IPS-18a (cell line): ENCODE measurements at regions not wholly inside any gene's neighbourhood (a gene's known extent, or its start where the extent isn't known, plus 50 kb on each side); places are given as distances from the start of the nearest gene placed in this dataset.
"Not testable (repeated sequence)": the region's sequence is repeated elsewhere in the genome, so short reads cannot be mapped to it uniquely, and the experiment has no call there.

ENCODE experiments used
- H3K27ac ChIP-seq: one replicate; pipeline ENCODE4 v1.5.1; 2013; ENCODE audit warnings: low read length
- H3K27me3 ChIP-seq: one replicate; pipeline ENCODE4 v1.6.1; 2013; ENCODE audit warnings: mild to moderate bottlenecking, low read length; ENCODE audit not compliant: control insufficient read depth, insufficient read depth
- H3K36me3 ChIP-seq: one replicate; pipeline ENCODE4 v1.6.1; 2013; ENCODE audit warnings: low read depth, low read length; ENCODE audit not compliant: control insufficient read depth
- H3K4me1 ChIP-seq: one replicate; pipeline ENCODE4 v1.6.1; 2013; ENCODE audit warnings: low read depth, low read length; ENCODE audit not compliant: control insufficient read depth
- H3K4me3 ChIP-seq: one replicate; pipeline ENCODE4 v1.5.1; 2013; ENCODE audit warnings: low read length
- H3K9ac ChIP-seq: one replicate; pipeline ENCODE4 v1.6.1; 2013; ENCODE audit warnings: mild to moderate bottlenecking, low read length, moderate library complexity
- H3K9me3 ChIP-seq: one replicate; pipeline ENCODE4 v1.6.1; 2013; ENCODE audit warnings: low read depth, low read length; ENCODE audit not compliant: control insufficient read depth

DNA sequence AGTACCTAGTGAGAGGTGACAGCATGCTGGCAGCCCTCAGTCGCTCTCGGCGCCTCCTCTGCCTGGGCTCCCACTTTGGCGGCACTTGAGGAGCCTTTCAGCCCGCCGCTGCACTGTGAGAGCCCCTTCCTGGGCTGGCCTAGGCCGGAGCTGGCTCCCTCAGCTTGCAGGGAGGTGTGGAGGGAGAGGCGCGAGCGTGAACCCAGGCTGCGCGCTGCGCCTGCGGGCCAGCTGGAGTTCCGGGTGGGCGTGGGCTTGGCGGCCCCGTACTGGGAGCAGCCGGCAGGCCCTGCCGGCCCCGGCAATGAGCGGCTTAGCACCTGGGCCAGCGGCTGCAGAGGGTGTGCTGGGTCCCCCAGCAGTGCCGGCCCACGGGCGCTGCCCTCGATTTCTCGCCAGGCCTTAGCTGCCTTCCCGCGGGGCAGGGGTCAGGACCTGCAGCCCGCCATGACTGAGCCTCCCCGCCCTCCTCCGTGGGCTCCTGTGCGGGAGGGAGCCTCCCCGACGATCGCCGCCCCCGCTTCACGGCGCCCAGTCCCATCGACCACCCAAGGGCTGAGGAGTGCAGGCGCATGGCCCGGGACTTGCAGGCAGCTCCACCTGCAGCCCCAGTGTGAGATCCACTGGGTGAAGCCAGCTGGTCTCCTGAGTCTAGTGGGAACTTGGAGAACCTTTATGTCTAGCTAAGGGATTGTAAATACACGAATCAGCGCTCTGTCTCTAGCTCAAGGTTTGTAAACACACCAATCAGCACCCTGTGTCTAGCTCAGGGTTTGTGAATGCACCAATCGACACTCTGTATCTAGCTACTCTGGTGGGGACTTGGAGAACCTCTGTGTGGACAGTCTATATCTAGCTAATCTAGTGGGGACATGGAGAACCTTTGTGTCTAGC is 1579.2 kb downstream of the SI start:
- not testable (repeated sequence) for H3K4me3 ChIP-seq, H3K27me3 ChIP-seq, H3K4me1 ChIP-seq, H3K9me3 ChIP-seq, H3K9ac ChIP-seq, H3K27ac ChIP-seq, H3K36me3 ChIP-seq

DNA sequence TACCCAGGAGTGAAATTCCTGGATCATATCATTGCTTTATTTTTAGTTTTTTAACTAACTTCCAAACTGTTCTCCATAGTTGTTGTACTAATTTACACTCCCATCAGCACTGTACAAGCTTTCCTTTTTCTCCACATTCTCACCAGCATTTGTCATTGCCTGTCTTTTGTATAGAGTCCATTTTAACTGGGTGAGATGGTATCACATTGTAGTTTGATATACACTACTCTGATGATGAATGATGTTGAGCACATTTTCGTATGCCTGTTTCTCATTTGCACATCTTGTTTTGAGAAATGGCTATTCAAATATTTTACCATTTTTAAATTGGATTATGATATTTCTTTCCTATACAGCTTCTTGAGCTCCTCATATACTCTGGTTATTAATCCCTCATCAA is 1586.6 kb downstream of the SI start:
- Histone ChIP-seq H3K27me3 (no peaks in the 10 kb centered on the region), H3K4me3 (no peak overlapping the region), H3K9ac (no peak overlapping the region), H3K9me3 (no peaks in the 10 kb centered on the region), H3K4me1 (no peaks in the 10 kb centered on the region), H3K36me3 (no peaks in the 10 kb centered on the region), H3K27ac (no peak overlapping the region)

DNA sequence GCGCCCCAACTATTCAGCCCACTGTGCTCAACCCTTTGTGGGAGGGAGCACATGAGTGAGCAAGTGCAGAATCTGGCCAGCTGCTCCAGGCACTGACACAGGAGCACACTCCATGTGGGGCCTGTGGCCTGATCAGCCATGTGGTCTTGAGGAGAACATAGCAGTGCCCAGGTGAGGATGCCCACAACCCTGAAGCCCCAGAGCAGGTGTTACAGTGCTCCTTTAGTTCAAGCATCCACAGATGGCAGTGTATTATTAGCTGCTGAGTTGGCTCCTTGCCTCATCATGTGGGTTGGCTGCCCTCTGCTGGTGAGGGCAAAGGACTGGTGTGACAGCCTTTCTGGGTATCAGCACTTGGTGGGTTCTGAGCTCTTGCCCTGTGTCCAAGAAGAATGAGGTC is 1588.2 kb downstream of the SI start:
- no peaks in the 10 kb centered on the region for H3K36me3 ChIP-seq
- H3K4me1 ChIP-seq, result no peaks in the 10 kb centered on the region
- no peaks in the 10 kb centered on the region for H3K27me3 ChIP-seq
- H3K27ac ChIP-seq, result no peak overlapping the region
- no peaks in the 10 kb centered on the region for H3K9me3 ChIP-seq
- no peak overlapping the region for H3K4me3 ChIP-seq
- H3K9ac ChIP-seq, result no peak overlapping the region

DNA sequence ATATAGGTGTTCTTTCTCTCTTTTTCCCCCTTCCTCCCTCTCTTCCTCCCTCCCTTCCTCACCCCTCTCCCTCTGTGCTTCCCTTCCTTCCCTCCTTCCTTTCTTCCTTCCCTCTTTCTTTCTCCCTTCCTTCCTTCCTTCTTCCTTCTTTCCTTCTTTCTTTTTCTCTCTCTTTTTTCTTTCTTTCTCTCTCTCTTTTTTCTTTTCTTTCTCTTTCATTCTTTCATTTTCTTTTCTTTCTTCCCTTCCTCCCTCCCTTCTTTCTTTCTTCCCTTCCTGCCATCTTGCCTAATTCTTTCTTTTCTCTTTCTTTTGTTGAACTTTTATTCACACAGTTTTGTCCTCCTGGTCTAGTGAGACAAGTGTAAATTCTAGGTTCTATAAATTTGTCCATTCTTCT is 1595.6 kb downstream of the SI start:
- Histone ChIP-seq H3K9me3 (no peaks in the 10 kb centered on the region), H3K36me3 (no peaks in the 10 kb centered on the region), H3K27me3 (no peaks in the 10 kb centered on the region), H3K4me3 (no peak overlapping the region), H3K27ac (no peak overlapping the region), H3K9ac (no peak overlapping the region), H3K4me1 (no peaks in the 10 kb centered on the region)

DNA sequence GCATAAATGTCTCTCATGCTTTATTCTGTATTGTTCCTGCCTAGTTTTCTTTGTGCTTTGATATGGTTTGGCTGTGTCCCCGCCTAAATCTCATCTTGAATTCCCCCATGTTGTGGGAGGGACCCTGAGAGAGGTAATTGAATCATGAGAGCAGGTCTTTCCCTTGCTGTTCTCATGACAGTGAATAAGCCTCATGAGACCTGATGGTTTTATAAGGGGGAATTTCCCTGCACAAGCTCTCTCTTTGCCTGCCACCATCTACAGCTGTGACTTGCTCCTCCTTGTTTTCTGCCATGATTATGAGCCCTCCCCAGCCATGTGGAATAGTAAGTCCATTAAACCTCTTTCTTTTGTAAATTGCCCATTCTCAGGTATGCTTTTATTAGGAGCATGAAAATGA is 1596.6 kb downstream of the SI start:
- no peak overlapping the region for H3K27ac ChIP-seq
- no peaks in the 10 kb centered on the region for H3K36me3 ChIP-seq
- H3K9me3 ChIP-seq, result no peaks in the 10 kb centered on the region
- H3K27me3 ChIP-seq, result no peaks in the 10 kb centered on the region
- H3K4me1 ChIP-seq, result no peaks in the 10 kb centered on the region
- H3K4me3 ChIP-seq, result no peak overlapping the region
- no peak overlapping the region for H3K9ac ChIP-seq

DNA sequence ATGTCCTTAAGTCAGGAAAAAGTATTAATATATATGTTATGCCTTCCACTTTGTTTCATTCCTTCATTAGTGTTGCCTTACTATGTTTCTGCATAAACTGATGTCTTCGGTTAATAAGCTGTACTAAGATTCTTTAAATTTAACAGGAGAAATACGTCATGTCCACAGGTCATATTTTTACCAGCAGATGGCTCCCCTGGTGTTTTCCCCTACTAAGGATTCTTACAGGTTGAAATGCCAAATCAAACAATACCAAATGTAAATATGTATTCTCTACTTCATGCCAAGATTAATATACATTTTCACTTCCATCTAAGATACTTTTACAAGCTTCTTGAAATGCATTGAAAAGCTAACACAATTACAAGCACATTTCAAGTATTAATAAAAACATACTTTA is 1602.1 kb downstream of the SI start:
- H3K27ac ChIP-seq, result no peak overlapping the region
- H3K9ac ChIP-seq, result no peak overlapping the region
- no peaks in the 10 kb centered on the region for H3K27me3 ChIP-seq
- H3K4me3 ChIP-seq, result no peak overlapping the region
- H3K36me3 ChIP-seq, result no peaks in the 10 kb centered on the region
- H3K4me1 ChIP-seq, result no peaks in the 10 kb centered on the region
- peaks cover 3% of the 10 kb centered on the region for H3K9me3 ChIP-seq

DNA sequence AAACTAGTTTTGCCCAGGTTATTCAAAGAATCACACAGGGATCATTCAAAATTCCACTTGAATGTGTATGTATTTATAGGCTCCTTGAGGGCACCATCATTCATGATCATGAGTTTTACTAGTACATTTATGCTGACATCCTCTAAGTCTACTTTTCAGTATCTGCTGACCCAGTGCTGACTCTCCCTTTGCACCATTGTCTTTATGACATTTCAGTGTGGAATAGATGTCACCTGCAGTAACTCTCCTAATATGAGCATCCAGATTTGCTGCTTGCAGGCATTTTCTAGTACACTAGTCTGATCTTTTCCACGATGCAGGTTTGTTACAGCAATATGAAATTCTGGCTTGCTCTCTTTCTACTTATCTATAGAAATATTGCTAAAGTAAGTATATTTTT is 1603.5 kb downstream of the SI start:
- Histone ChIP-seq H3K4me1 (no peaks in the 10 kb centered on the region), H3K4me3 (no peak overlapping the region), H3K9ac (no peak overlapping the region), H3K36me3 (no peaks in the 10 kb centered on the region), H3K9me3 (peaks cover 3% of the 10 kb centered on the region), H3K27me3 (no peaks in the 10 kb centered on the region), H3K27ac (no peak overlapping the region)

DNA sequence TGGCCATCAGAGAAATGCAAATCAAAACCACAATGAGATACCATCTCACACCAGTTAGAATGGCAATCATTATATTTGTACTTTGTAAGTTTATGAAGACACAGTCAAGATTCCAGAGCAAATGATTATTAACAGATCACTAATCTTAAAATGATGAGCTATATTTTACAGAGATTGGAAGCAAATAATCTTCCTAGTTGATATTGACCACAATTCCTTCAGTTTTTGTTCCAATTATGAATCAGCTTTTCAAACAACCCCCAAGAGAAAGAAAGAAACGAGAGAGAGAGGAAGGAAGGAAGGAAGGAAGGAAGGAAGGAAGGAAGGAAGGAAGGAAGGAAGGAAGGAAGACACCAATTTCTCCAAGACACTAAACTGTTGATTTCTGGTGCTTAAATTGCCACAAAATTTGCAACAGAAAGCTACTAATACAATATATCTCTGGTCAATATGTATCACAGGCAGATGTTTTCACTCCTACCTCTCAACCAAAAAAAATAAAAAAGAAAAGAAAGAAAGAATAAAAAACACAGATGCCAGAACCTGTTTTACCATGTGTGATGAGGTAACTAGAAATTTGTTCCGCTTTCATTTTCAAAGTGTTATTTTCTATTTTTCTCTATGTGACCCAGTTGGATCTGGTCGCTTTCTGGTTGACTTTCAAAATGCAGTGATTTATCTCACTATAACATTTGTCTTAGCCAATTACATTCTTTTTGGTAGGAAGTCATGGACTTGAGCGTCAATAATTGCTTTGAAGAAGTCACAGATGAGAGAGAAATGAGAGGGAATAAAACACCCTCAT is 1609.6 kb downstream of the SI start:
- H3K36me3 ChIP-seq, result no peaks in the 10 kb centered on the region
- no peak overlapping the region for H3K27ac ChIP-seq
- H3K4me1 ChIP-seq, result no peaks in the 10 kb centered on the region
- H3K9ac ChIP-seq, result no peak overlapping the region
- no peak overlapping the region for H3K4me3 ChIP-seq
- H3K27me3 ChIP-seq, result no peaks in the 10 kb centered on the region
- peaks cover 3% of the 10 kb centered on the region for H3K9me3 ChIP-seq

DNA sequence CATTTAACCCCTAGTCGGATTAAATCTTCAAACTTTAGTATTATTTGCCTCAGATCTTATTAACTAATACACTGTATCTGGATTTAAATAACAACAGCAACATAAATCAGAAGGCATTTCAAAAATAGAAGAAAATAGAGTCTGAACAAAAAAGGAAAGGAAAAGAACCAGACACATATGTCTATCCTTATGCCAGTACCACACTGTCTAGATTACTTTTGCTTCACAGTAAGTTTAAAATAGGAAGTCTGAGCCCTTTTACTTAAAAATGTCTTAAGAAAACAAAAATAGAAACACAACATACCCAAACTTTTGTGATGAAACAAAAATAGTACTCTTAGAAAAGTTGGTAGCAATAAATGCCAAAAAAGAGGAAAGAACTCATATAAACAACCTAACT is 1615.8 kb downstream of the SI start:
- Histone ChIP-seq H3K9ac (no peak overlapping the region), H3K36me3 (no peaks in the 10 kb centered on the region), H3K4me3 (no peak overlapping the region), H3K27me3 (no peaks in the 10 kb centered on the region), H3K9me3 (no peaks in the 10 kb centered on the region), H3K27ac (no peak overlapping the region), H3K4me1 (no peaks in the 10 kb centered on the region)

DNA sequence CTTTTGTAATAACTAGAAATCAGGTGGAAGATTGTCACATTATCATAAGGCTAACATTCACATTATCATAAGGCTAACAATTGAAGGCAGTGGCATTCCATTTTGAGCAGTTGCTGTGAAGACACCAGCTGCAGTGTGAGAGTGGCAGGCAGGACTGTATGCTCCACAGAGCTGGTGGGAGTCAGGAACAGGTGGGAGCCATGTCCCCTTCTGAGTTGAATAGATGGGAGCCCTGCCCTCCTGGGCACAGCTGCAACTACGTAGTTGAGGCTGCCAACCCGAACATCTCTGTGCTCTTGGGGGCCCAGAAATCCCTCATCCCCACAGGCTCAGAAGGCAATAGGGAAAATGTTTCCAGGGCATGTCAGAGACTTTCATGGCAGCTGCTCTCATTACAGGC is 1627.6 kb downstream of the SI start:
- Histone ChIP-seq H3K27me3 (no peaks in the 10 kb centered on the region), H3K27ac (no peak overlapping the region)

DNA sequence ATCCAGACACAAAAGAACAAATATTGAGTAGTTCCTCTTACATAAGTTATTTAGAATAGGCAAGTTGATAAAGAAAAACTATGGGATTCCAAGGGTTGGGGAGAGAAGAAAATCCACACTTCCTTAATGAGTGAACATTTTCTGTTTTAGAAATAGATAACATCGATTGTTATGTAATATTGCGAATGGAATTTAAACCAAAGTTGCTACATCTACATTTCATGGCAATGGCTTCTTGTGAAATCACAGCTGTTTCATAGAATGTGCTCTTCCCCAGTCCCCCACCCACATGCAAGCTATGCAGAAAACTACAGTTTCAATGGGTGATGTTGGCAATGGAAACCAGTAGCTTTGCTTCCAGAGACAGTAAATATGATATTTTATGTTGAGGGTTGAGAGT is 1639.5 kb downstream of the SI start:
- Histone ChIP-seq H3K4me3 (no peak overlapping the region), H3K9ac (no peak overlapping the region), H3K27me3 (no peaks in the 10 kb centered on the region), H3K27ac (no peak overlapping the region), H3K9me3 (no peaks in the 10 kb centered on the region), H3K4me1 (no peaks in the 10 kb centered on the region), H3K36me3 (no peaks in the 10 kb centered on the region)

More for the DNA sequence above, 1627.6 kb downstream of the SI start:
- no peaks in the 10 kb centered on the region for H3K9me3 ChIP-seq
- H3K4me1 ChIP-seq, result no peaks in the 10 kb centered on the region
- no peak overlapping the region for H3K4me3 ChIP-seq
- H3K36me3 ChIP-seq, result no peaks in the 10 kb centered on the region
- H3K9ac ChIP-seq, result no peak overlapping the region

DNA sequence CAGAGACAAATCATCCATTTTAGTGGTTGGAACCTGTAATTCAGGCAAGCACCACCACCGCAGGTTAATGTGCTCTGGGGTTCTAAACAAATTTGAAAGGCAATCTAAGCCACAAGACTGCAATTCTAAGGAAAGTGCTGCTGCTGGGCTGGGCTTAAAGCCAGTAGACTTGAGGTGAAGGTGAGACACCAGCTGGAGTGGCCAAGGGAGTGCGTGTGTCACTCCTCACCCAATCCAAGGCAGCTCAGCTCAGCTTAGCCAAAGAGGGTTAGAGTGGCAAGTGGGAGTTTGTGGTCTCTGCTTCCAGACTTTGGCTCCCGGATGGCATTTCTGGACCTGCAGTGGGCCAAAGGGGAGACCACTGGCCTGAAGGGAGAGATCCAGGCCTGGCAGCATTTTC is 1655.6 kb downstream of the SI start:
- H3K9me3 ChIP-seq, result no peaks in the 10 kb centered on the region
- no peak overlapping the region for H3K4me3 ChIP-seq
- H3K36me3 ChIP-seq, result no peaks in the 10 kb centered on the region
- H3K27me3 ChIP-seq, result no peaks in the 10 kb centered on the region
- H3K9ac ChIP-seq, result no peak overlapping the region
- H3K4me1 ChIP-seq, result no peaks in the 10 kb centered on the region
- no peak overlapping the region for H3K27ac ChIP-seq
